GM23338 (cell line): ENCODE measurements at regions not wholly inside any gene's neighbourhood (a gene's known extent, or its start where the extent isn't known, plus 50 kb on each side); places are given as distances from the start of the nearest gene placed in this dataset.
"Not testable (repeated sequence)": the region's sequence is repeated elsewhere in the genome, so short reads cannot be mapped to it uniquely, and the experiment has no call there.

Source experiments
- ATAC-seq: fragments of 200-7000 bp; cut with Tn5 transposase; 3 replicates; pipeline ENCODE4 v1.9.1; 2020
- DNase-seq: peaks from one replicate; pipeline ENCODE4 v3.0.0-alpha.2; 2015; ENCODE audit warnings: low spot score
- H2AFZ ChIP-seq: fragments of 200-600 bp; sonication (generic); 2 replicates; pipeline ENCODE4 v1.8.0; 2016; ENCODE audit warnings: antibody characterized with exemption, mild to moderate bottlenecking, moderate library complexity
- H3F3A ChIP-seq: fragments of 200-600 bp; sonication (generic); replicated peaks from 2 replicates; pipeline ENCODE4 v1.8.0; 2017; ENCODE audit warnings: antibody characterized with exemption, mixed run types, low read depth
- H3K27ac ChIP-seq: fragments of 200-600 bp; sonication (generic); 2 replicates; pipeline ENCODE4 v1.6.1; 2016; ENCODE audit warnings: low read depth
- H3K27me3 ChIP-seq: fragments of 200-600 bp; sonication (generic); 2 replicates; pipeline ENCODE4 v1.8.0; 2016; ENCODE audit warnings: mild to moderate bottlenecking, mixed run types, moderate library complexity; ENCODE audit not compliant: insufficient read depth
- H3K36me3 ChIP-seq: fragments of 200-600 bp; sonication (generic); 2 replicates; pipeline ENCODE4 v1.8.0; 2016; ENCODE audit warnings: mild to moderate bottlenecking; ENCODE audit not compliant: insufficient read depth
- H3K4me1 ChIP-seq: fragments of 200-600 bp; sonication (generic); 2 replicates; pipeline ENCODE4 v1.8.0; 2016; ENCODE audit warnings: mild to moderate bottlenecking, moderate library complexity; ENCODE audit not compliant: insufficient read depth
- H3K4me2 ChIP-seq: fragments of 200-600 bp; sonication (generic); 2 replicates; pipeline ENCODE4 v1.7.1; 2017; ENCODE audit warnings: mixed run types
- H3K4me3 ChIP-seq: fragments of 200-600 bp; sonication (generic); 2 replicates; pipeline ENCODE4 v1.6.1; 2016; ENCODE audit warnings: mixed run types
- H3K79me2 ChIP-seq: fragments of 200-600 bp; sonication (generic); replicated peaks from 2 replicates; pipeline ENCODE4 v1.8.0; 2017; ENCODE audit warnings: mild to moderate bottlenecking; ENCODE audit not compliant: insufficient read depth
- H3K9me2 ChIP-seq: fragments of 200-600 bp; sonication (generic); 2 replicates; pipeline ENCODE4 v1.8.0; 2017; ENCODE audit not compliant: insufficient read depth
- H4K20me1 ChIP-seq: fragments of 200-600 bp; sonication (generic); replicated peaks from 2 replicates; pipeline ENCODE4 v1.8.0; 2017; ENCODE audit warnings: mild to moderate bottlenecking; ENCODE audit not compliant: insufficient read depth
- H3K27ac Mint-ChIP-seq: 2 replicates; pipeline ENCODE4 v1.8.0; 2020; ENCODE audit warnings: inconsistent platforms, mild to moderate bottlenecking, moderate library complexity, mixed read lengths
- H3K27me3 Mint-ChIP-seq: 3 replicates; pipeline ENCODE4 v1.8.0; 2022; ENCODE audit warnings: low read depth, mild to moderate bottlenecking, moderate library complexity, mixed read lengths, inconsistent platforms; ENCODE audit not compliant: insufficient read depth, poor library complexity
- H3K36me3 Mint-ChIP-seq: 3 replicates; pipeline ENCODE4 v1.8.0; 2021; ENCODE audit warnings: low read depth, mild to moderate bottlenecking, inconsistent platforms, moderate library complexity, mixed read lengths
- H3K4me1 Mint-ChIP-seq: 3 replicates; pipeline ENCODE4 v1.8.0; 2020; ENCODE audit warnings: mild to moderate bottlenecking, inconsistent platforms, mixed read lengths
- H3K4me3 Mint-ChIP-seq: 3 replicates; pipeline ENCODE4 v1.8.0; 2021; ENCODE audit warnings: moderate library complexity, mild to moderate bottlenecking, inconsistent platforms, mixed read lengths
- H3K9me3 Mint-ChIP-seq: 3 replicates; pipeline ENCODE4 v1.8.0; 2020; ENCODE audit warnings: moderate library complexity, mild to moderate bottlenecking, inconsistent platforms, mixed read lengths
- CREB1 ChIP-seq: fragments of 250-450 bp; sonication (Bioruptor Pico); IDR thresholded peaks from 2 replicates; pipeline ENCODE4 v1.5.0; 2020; ENCODE audit warnings: low read depth, mild to moderate bottlenecking, moderate library complexity
- ETS1 ChIP-seq: IDR thresholded peaks from 2 replicates; pipeline ENCODE4 v1.6.1; 2016; ENCODE audit warnings: antibody characterized with exemption
- NANOG ChIP-seq: IDR thresholded peaks from 2 replicates; pipeline ENCODE4 v1.6.1; 2016; ENCODE audit warnings: antibody characterized with exemption, borderline replicate concordance
- REST ChIP-seq: IDR thresholded peaks from one replicate; pipeline ENCODE4 v1.6.1; 2018; ENCODE audit warnings: antibody characterized with exemption; ENCODE audit not compliant: unreplicated experiment
- STAT1 ChIP-seq: IDR thresholded peaks from one replicate; pipeline ENCODE4 v1.6.1; 2016; ENCODE audit warnings: antibody characterized with exemption; ENCODE audit not compliant: unreplicated experiment
- ZNF114 ChIP-seq: fragments of 250-450 bp; sonication (Bioruptor Pico); IDR thresholded peaks from 2 replicates; pipeline ENCODE4 v1.5.0; 2020; ENCODE audit warnings: mild to moderate bottlenecking, moderate library complexity

- DNase-seq (no peak), ATAC-seq (no peak)
- Mint-ChIP-seq H3K36me3 (peaks cover 12% of the 10 kb centered on the region; the same call in 2 of the 3 replicates), H3K27ac (no peak overlapping the region), H3K27me3 (peaks cover 4% of the 10 kb centered on the region), H3K9me3 (peaks cover 20% of the 10 kb centered on the region), H3K4me3 (no peak overlapping the region), H3K4me1 (no peaks in the 10 kb centered on the region)
- TF ChIP-seq NANOG: no peak
- no peak for TF ChIP-seq ETS1
- no peak for TF ChIP-seq REST
- no peak for TF ChIP-seq ZNF114
- TF ChIP-seq STAT1: no peak
- no peak overlapping the region for H3K4me3 ChIP-seq
- no peaks in the 10 kb centered on the region for H4K20me1 ChIP-seq
- no peak overlapping the region for H2AFZ ChIP-seq
- H3K27me3 ChIP-seq: no peaks in the 10 kb centered on the region
- H3K9me2 ChIP-seq: 0 out of 2 replicates have a peak, but pooled peaks cover 5% of the 10 kb centered on the region
- H3F3A ChIP-seq: no peaks in the 10 kb centered on the region
- no peaks in the 10 kb centered on the region for H3K79me2 ChIP-seq
- no peaks in the 10 kb centered on the region for H3K36me3 ChIP-seq
- no peak overlapping the region for H3K4me2 ChIP-seq
- H3K27ac ChIP-seq: no peak overlapping the region
- no peaks in the 10 kb centered on the region for H3K4me1 ChIP-seq
These were observed 234.1 kb downstream of the LRRC70 start for GRCh38 chr5:62812621-62813255.

GRCh38 chr5:62804819-62805218, 226.2 kb downstream of the LRRC70 start:
- not testable (repeated sequence) for H3K27ac ChIP-seq, H3K4me1 ChIP-seq, H3K27me3 Mint-ChIP-seq, H3K79me2 ChIP-seq, ATAC-seq, H3F3A ChIP-seq, H3K9me2 ChIP-seq, H3K36me3 Mint-ChIP-seq, H3K36me3 ChIP-seq, H3K27me3 ChIP-seq, H3K9me3 Mint-ChIP-seq, H4K20me1 ChIP-seq
- H3K4me2 ChIP-seq: peak overlapping the region; percentile 73
- Mint-ChIP-seq H3K27ac (0 out of 2 replicates have a peak overlapping the region, but pooled peaks have one; percentile 42), H3K4me3 (peak overlapping the region; percentile 66), H3K4me1 (peaks cover 11% of the 10 kb centered on the region)
- peak overlapping the region; percentile 69; the same call in 1 of the 2 replicates for H2AFZ ChIP-seq
- peak overlapping the region; percentile 58 for H3K4me3 ChIP-seq
- peak; percentile 11 for DNase-seq

GRCh38 chr5:62795926-62796325, 217.3 kb downstream of the LRRC70 start:
- DNase-seq (no peak), ATAC-seq (no peak)
- TF ChIP-seq NANOG: no peak
- no peak for TF ChIP-seq CREB1 (CRISPR knock-in tag)
- Mint-ChIP-seq H3K4me3 (no peak overlapping the region), H3K9me3 (peaks cover 23% of the 10 kb centered on the region), H3K27me3 (peaks cover 4% of the 10 kb centered on the region), H3K4me1 (no peaks in the 10 kb centered on the region), H3K27ac (no peak overlapping the region), H3K36me3 (peaks cover 16% of the 10 kb centered on the region)
- no peaks in the 10 kb centered on the region for H3K4me1 ChIP-seq
- no peaks in the 10 kb centered on the region for H3K27me3 ChIP-seq
- H2AFZ ChIP-seq: no peak overlapping the region
- H3K4me2 ChIP-seq: no peak overlapping the region
- no peaks in the 10 kb centered on the region for H3K36me3 ChIP-seq
- no peak overlapping the region for H3K27ac ChIP-seq
- no peak overlapping the region for H3K4me3 ChIP-seq
- H3K9me2 ChIP-seq: no peaks in the 10 kb centered on the region
- H4K20me1 ChIP-seq: no peaks in the 10 kb centered on the region
- no peaks in the 10 kb centered on the region for H3K79me2 ChIP-seq
- no peaks in the 10 kb centered on the region for H3F3A ChIP-seq
